ENCODE measurements at regions not wholly inside any gene's neighbourhood (a gene's known extent, or its start where the extent isn't known, plus 50 kb on each side); places are given as distances from the start of the nearest gene placed in this dataset.
A peak's percentile ranks its signal among the peaks of the same experiment; 100 is the strongest.

DNA sequence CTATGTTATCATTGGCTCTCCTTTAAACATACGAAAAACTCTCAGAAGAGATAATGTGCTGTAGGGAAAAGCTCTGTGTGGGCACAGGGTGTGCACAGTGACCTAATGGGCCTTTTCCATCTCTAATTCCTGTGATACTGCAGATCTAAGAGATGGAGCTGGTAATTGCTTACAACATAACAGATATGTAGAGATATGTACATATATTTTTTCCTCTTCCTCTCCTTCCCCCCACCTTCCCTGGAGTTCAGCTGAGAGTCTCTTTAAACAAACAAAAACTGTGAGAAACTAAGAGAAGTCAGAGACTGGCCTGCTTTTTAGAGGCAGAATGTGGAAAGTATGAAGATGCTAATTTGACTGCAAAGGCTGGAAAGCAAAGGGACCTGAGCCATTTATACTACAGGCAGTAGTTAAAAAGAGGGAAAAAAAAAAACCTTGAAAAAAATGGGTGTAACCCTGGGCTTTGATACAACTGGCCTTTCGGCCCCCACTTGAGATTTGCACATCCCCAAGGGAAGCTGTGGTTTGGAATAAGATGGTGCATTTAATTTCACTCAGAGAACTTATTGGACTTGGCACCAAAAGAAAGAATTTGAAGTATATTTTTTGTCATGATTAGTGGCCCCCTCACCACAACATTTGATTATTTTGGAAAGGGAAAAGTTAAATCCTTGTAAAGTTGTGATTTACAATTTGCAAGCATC lies 502.2 kb upstream of the ZEB2 start:
- no peak for DNase-seq

GRCh38 chr2:145020694-145021093 lies 500.8 kb upstream of the ZEB2 start:
- no peak for DNase-seq

DNA sequence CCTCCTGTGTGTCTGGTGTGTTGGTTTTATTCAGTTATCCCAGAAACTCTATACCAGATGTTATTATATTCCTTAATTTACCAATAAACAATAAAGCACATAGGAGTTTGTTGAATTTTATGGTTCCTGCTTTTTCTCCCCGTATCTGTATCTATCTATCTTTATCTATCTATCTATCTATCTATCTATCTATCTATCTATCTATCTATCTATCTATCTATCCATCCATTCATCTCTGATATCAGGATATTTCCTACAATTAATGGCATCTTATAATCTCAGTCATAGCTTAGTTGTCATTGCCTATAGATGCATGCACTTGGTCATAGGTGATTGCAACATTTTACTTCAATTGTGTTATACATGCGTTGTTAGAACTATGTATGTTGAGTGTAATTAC lies 500.2 kb upstream of the ZEB2 start:
- DNase-seq: no peak

DNA sequence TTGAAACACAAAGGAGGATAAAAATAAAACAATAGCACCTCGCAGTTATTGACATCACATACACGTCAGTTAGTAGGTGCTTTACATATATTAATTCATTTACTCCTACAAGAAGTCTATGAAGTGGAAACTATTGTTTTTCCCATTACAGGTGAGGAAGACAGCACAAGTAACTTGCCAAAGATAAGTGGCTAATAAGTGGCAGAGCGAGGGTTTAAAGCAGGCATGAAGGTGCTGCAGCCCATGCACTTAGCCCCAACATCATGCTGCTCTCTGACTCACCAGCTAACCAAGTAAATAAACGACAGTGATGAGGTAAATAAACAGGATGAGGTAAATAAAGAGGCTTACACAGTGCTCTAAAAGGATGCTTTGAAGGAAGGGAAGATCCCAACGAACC lies 498.6 kb upstream of the ZEB2 start:
- no peak for DNase-seq

- DNase-seq: no peak
Measured at GRCh38 chr2:145017149-145017548, 497.2 kb upstream of the ZEB2 start.

DNA sequence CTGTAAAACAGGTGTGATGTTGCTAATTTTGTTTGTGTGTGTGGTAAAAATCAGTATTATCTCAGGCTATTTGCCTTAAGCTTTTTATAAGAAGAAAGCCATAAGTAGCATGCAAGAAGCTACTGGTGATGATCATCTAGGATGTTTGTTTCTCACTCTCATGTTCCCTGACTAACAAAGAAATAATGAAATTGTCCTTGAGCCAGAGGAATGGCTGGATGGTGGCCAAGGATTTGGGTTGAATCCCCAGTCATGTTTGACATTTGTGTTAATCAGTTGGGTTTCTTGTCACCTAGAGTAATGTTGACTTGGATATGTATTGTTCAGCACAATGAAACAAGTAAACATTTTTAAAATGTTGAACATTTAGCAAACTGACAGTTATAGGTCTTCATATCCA lies 496.8 kb upstream of the ZEB2 start:
- no peak for DNase-seq

DNA sequence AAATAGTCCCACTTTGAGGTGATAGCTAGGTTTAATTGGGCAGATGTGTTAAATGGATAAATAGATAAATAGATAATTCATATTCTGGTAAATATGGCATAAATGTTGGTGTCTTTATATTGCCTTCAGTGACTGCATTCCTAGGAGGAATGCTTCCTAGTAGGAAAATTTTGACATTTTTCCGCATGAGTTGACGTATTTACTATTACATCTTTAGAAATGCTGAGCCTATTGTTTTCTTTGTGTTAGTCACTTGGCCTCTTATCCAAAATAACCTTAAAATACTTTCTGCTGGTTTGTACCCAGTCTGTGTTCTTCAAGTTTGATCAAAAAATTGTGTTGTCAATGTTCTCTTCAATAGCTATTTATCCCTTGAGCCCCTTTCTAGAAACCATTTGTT lies 495.6 kb upstream of the ZEB2 start:
- no peak for DNase-seq

DNA sequence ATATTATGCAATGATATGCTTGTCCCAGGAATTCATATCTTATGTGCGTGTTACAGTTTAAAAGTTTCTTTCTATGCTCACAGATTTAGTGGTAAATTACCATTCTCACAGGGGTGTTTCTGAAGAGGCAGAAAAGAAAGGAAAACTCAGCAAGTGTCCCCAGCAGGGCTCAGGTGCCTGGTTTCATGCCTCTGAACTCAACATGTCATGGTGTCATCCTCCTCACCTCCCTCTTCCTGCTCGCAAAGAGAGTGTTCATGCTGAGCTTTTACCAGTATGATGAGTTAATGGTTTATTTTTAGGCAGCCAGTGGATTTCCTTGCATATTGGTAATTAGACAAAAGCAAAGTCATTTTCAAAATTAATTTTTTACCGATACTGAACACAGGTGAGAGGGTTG lies 492.9 kb upstream of the ZEB2 start:
- DNase-seq: no peak

DNA sequence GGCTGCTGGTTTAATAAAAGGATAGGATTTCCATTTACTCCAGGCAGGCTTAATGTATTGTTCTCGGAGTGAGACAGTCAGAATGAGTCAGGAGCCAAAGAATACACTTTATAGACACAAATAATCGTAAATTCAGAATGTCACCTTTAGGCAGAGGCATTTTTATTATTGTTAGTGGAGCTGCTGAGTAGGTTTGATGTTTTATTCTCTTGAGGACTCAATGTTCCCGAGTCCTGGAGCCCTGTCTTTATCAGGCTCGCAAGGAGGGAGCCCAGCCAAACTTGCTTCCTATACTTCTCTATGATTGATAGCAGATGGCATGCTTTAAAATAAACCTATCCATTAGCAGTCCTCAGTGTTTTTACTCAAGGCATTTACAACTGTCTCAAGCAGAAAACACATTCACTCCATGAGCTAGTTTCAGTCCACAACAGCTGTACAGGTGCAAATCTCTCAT lies 492.3 kb upstream of the ZEB2 start:
- peak; percentile 69 for DNase-seq

DNA sequence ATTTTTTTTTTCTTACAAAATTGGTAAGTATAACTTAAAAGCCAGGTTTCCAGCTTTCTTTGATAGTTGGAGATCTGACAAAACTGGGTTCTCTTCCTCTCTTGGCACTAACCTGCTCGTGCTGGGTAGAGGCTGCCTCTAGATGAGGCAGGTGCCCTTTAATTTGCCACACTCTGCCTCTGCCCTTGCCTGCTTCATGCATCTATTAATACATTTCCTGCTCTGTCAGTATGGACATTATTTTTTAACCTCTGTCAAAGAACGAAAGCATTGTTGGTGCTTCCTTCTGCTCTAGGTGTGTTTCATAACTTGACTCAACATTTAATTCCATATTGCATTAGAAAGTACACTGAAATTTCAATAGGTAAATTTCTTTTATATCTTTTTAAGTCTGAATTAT lies 490.7 kb upstream of the ZEB2 start:
- no peak for DNase-seq

GRCh38 chr2:145007960-145008263 lies 488.0 kb upstream of the ZEB2 start:
- DNase-seq: no peak

DNA sequence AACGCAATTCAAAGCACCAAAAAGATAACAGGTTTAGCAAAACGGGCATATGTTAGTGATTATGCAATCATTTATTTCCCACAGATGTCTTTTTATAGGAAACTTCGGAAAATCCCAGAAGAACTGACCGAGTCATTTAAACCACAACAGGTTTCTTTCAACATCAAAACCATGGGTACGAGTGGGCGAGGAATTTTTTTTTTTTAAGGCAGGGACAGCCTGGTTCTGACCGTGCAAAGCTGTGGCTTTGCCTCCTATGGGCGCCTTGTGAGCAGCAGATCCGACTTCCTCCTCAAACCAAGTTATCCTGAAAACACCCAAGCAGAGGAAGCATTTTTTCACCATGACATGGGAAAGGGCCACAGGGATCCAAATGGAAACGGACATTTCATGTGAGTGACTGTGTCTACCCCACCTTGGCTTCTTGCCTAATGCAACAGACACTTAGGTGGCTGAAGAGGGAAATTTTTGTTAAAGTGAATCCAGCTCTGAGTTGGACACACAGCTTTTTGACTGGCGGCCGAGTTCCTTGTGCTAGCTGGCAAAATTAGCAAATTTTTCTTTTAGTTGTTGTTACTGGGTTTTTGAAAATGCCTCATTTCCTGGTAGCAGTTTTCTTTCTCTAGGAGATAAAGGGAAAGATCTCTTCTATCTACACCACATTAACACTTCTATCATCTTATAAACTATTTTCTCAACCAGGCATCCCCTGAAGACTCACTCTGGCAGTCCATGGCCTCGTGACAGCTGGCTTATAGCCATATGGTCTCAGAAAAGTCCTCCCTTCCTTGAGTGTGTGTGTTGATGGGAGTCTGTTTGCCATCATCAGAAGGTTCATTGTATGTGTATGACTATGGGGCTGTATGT lies 487.4 kb upstream of the ZEB2 start:
- DNase-seq: peak; percentile 97

DNA sequence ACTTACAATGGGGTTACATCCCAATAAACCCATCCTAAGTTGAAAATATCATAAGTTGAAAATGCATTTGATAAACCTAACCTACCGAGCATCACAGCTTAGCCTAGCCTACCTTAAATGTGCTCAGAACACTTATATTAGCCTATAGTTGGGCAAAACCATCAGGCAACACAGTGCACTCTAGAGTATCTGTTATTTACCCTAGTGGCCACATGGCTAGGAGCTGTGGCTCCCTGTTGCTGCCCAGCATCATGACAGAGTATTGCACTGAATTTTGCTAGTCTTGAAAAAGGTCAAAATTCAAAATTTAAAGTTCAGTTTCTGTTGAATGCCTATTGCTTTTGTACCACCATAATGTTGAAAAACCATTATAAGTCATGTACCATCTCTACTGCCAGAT lies 482.7 kb upstream of the ZEB2 start:
- no peak for DNase-seq

DNA sequence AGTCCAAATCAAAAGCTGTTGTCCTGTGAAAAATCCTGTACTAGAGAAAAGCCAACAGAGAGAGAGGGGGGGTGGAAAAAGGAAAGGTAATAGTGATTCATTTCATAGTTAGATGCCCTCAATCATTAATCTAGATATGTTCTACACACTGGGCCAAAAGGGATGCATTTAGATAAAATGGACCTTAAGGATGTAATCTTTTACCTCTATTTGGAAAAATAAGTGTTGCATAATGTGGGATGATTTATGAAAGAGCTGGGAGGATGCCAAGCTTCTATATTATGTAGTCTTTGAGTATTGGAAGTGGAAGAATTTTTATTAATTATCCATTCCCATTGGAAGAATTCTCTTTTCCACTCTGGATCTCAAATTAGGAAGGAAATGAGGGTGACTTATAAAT lies 480.5 kb upstream of the ZEB2 start:
- DNase-seq: no peak

DNA sequence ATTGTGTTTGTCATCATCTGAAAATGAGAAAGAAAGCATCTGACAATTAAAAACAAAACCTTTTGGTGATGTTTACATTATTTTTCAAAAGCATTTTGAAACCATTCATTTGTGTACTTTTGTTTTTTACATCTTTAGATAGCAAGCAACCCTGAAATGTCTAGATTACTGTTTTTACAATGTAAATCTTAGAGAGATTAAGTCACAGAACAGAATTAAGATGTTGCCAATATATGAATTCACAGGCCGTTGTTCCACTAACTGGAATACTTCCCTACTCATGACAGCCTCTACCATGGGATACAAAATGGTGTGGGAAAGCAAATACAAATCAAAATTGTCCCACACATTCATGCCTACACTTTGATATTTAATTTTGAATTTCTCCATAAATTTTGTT lies 480.0 kb upstream of the ZEB2 start:
- DNase-seq: no peak

- DNase-seq: peak; percentile 18
Measured at GRCh38 chr2:144999071-144999875, 479.4 kb upstream of the ZEB2 start.

GRCh38 chr2:144998435-144998834 lies 478.5 kb upstream of the ZEB2 start:
- no peak for DNase-seq

DNA sequence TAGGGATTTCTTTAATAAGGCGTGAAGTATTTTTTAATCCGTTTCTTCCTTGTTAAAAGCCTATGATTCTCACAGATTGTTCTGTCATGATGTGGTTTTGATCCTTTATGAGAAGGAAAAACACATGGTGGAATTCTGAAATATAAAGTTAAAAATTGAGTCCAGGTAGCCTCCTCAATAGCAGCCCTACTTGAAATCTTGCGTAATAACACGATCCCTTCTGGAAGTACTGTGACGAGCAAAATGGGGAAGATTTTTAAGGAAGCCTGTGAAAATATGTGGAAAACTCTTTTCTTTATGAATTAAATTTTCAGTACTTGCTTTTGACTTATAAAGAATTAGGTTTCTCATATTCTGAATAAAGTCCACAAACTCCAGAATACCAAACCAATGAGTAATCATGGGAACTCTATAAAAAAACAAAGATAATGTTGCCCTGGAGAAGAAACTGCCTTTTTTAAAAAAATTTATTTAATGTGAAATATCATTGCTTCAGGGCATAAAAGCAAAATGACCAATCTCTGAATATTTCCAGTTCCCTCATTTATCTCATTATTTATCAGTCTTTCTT lies 476.4 kb upstream of the ZEB2 start:
- DNase-seq: peak; percentile 52

- no peak for DNase-seq
Measured at GRCh38 chr2:144995482-144995881, 475.6 kb upstream of the ZEB2 start.

GRCh38 chr2:144990661-144991060 lies 470.7 kb upstream of the ZEB2 start:
- no peak for DNase-seq

DNA sequence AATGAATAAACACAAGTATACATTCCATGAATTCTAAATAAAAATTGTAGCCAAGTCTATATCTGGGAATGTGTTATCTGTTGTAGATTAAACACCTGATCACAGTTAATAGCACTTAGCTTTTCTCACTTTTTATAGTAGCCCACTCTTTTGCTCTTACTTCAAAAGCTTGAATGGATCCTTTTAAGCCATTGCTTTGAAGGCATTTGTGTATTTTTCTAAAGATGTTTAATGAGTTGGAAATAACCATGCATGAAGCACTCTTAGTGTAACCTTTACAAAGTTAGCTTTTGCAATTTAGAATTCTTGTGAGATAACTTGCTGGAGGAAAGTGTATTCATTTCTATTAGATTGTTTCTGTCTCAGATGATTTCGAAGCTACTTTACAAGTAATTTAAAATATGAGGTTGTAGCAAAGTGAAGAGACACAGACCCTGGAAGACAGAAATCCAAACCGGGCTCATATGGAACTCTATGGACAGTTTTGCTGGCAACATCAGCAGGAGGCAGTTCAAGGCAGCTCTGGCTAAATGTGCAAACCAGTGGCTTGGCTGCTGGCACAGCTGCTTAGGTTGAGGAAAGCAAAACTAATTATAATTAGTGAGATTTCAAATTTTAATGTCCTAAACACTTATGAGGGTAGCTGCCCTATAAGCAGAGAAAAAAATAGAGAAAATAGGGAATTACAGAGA lies 469.8 kb upstream of the ZEB2 start:
- no peak for DNase-seq

GRCh38 chr2:144988591-144988990 lies 468.7 kb upstream of the ZEB2 start:
- DNase-seq: no peak

DNA sequence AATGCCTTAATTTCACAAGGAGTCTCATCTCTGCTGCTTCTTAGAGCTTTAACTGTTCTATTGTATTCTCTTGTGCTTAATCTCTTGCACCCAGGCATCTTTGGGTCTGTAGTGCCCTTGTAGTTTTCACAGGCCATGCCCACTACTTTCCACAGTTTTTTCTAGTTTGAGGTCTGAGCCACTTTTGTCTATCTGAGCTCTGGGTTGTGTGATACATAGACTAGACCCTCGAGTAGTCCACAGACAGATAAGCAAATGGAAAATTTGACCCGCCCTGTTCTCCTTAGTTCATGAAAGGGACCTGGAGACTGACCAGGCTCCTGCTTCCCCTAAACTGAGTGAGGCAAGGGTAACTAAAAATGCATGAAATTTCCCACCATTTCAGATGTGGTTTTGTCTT lies 466.8 kb upstream of the ZEB2 start:
- DNase-seq: no peak
